GM23338 (cell line): ENCODE measurements at regions not wholly inside any gene's neighbourhood (a gene's known extent, or its start where the extent isn't known, plus 50 kb on each side); places are given as distances from the start of the nearest gene placed in this dataset.

Experiments used
- CREB1 ChIP-seq: fragments of 250-450 bp; sonication (Bioruptor Pico); IDR thresholded peaks from 2 replicates; pipeline ENCODE4 v1.5.0; 2020; ENCODE audit warnings: low read depth, mild to moderate bottlenecking, moderate library complexity
- EZH2 ChIP-seq: fragments of 200-600 bp; sonication (generic); IDR thresholded peaks from one replicate; pipeline ENCODE4 v1.8.0; 2017; ENCODE audit warnings: antibody characterized with exemption, mild to moderate bottlenecking, low read depth; ENCODE audit not compliant: unreplicated experiment
- EZH2phosphoT487 ChIP-seq: fragments of 200-600 bp; sonication (generic); IDR thresholded peaks from one replicate; pipeline ENCODE4 v1.8.1; 2018; ENCODE audit warnings: antibody characterized with exemption; ENCODE audit not compliant: unreplicated experiment
- JUNB ChIP-seq: IDR thresholded peaks from one replicate; pipeline ENCODE4 v1.6.1; 2016; ENCODE audit warnings: antibody characterized with exemption; ENCODE audit not compliant: unreplicated experiment
- NANOG ChIP-seq: IDR thresholded peaks from 2 replicates; pipeline ENCODE4 v1.6.1; 2016; ENCODE audit warnings: antibody characterized with exemption, borderline replicate concordance
- POLR2AphosphoS5 ChIP-seq: IDR thresholded peaks from 2 replicates; pipeline ENCODE4 v1.6.1; 2016; ENCODE audit warnings: antibody characterized with exemption, low read depth
- STAT1 ChIP-seq: IDR thresholded peaks from one replicate; pipeline ENCODE4 v1.6.1; 2016; ENCODE audit warnings: antibody characterized with exemption; ENCODE audit not compliant: unreplicated experiment
- ZNF114 ChIP-seq: fragments of 250-450 bp; sonication (Bioruptor Pico); IDR thresholded peaks from 2 replicates; pipeline ENCODE4 v1.5.0; 2020; ENCODE audit warnings: mild to moderate bottlenecking, moderate library complexity
- ZNF331 ChIP-seq: fragments of 250-450 bp; sonication (Bioruptor Pico); IDR thresholded peaks from 2 replicates; pipeline ENCODE4 v1.5.0; 2020; ENCODE audit warnings: low read depth, mild to moderate bottlenecking, moderate library complexity
- TF ChIP-seq, protein P1 (sequence below): IDR thresholded peaks from one replicate; pipeline ENCODE4 v1.6.1; 2018; ENCODE audit warnings: antibody characterized with exemption; ENCODE audit not compliant: unreplicated experiment
- TF ChIP-seq, protein P2 (sequence below), 2 experiments: fragments of 200-600 bp in 1 of 2; sonication (generic) in 1 of 2; conservative IDR thresholded peaks; 2 replicates each; pipeline versions ENCODE4 v1.5.1 to v1.6.1; 2016 to 2017; ENCODE audit warnings: antibody characterized with exemption in 2 of 2, low read depth in 2 of 2, mild to moderate bottlenecking in 2 of 2, moderate library complexity in 1 of 2
- TF ChIP-seq, protein P3 (sequence below): IDR thresholded peaks from 2 replicates; pipeline ENCODE4 v1.6.1; 2016; ENCODE audit warnings: antibody characterized with exemption

DNA sequence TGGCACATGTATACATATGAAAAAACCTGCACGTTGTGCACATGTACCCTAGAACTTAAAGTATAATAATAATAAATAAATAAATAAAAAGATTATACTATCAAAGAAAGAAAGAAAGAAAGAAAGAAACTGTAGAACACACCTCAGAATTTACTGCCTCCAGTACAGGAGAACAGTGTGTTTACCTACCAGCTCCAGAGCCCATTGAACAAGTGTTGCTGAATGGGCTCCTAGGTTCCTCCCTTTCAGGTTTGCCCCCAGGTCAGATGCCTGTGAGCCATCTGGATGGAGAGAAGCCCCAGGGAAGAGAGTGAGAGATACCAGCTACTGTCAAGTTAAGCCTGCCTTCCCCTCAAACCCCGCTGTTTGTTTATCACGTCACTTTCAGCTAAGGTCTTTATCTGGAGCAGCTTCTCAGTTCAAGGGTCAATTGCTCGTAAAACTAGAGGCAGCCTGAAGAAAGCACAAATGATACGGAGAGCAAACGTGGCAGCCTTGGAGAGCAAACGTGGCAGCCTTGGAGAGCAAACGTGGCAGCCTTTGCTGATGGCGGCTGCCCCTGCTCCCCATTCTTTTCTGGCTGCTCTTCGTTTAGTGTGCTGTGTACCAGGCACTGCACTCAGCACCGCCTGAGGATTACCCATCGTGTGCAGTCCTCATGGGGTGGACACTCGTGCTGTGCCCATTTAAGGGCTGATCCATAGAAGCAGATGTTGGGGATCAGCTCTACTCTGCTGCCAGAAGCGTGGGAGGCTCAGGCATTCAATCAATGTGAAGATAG, 111.7 kb downstream of the ADAMTS15 start:
- TF ChIP-seq, protein P1, sequence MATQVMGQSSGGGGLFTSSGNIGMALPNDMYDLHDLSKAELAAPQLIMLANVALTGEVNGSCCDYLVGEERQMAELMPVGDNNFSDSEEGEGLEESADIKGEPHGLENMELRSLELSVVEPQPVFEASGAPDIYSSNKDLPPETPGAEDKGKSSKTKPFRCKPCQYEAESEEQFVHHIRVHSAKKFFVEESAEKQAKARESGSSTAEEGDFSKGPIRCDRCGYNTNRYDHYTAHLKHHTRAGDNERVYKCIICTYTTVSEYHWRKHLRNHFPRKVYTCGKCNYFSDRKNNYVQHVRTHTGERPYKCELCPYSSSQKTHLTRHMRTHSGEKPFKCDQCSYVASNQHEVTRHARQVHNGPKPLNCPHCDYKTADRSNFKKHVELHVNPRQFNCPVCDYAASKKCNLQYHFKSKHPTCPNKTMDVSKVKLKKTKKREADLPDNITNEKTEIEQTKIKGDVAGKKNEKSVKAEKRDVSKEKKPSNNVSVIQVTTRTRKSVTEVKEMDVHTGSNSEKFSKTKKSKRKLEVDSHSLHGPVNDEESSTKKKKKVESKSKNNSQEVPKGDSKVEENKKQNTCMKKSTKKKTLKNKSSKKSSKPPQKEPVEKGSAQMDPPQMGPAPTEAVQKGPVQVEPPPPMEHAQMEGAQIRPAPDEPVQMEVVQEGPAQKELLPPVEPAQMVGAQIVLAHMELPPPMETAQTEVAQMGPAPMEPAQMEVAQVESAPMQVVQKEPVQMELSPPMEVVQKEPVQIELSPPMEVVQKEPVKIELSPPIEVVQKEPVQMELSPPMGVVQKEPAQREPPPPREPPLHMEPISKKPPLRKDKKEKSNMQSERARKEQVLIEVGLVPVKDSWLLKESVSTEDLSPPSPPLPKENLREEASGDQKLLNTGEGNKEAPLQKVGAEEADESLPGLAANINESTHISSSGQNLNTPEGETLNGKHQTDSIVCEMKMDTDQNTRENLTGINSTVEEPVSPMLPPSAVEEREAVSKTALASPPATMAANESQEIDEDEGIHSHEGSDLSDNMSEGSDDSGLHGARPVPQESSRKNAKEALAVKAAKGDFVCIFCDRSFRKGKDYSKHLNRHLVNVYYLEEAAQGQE, result no peak
- TF ChIP-seq POLR2AphosphoS5, result no peak
- TF ChIP-seq, protein P2, sequence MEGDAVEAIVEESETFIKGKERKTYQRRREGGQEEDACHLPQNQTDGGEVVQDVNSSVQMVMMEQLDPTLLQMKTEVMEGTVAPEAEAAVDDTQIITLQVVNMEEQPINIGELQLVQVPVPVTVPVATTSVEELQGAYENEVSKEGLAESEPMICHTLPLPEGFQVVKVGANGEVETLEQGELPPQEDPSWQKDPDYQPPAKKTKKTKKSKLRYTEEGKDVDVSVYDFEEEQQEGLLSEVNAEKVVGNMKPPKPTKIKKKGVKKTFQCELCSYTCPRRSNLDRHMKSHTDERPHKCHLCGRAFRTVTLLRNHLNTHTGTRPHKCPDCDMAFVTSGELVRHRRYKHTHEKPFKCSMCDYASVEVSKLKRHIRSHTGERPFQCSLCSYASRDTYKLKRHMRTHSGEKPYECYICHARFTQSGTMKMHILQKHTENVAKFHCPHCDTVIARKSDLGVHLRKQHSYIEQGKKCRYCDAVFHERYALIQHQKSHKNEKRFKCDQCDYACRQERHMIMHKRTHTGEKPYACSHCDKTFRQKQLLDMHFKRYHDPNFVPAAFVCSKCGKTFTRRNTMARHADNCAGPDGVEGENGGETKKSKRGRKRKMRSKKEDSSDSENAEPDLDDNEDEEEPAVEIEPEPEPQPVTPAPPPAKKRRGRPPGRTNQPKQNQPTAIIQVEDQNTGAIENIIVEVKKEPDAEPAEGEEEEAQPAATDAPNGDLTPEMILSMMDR (conservative IDR thresholded peaks at IDR 0.05; ENCODE audit: low read depth in 2 of 2), result no peak
- no peak for TF ChIP-seq EZH2phosphoT487
- TF ChIP-seq EZH2, result no peak
- no peak for TF ChIP-seq JUNB
- TF ChIP-seq STAT1, result no peak
- no peak for TF ChIP-seq ZNF331 (CRISPR knock-in tag)
- no peak for TF ChIP-seq NANOG
- TF ChIP-seq, protein P3, sequence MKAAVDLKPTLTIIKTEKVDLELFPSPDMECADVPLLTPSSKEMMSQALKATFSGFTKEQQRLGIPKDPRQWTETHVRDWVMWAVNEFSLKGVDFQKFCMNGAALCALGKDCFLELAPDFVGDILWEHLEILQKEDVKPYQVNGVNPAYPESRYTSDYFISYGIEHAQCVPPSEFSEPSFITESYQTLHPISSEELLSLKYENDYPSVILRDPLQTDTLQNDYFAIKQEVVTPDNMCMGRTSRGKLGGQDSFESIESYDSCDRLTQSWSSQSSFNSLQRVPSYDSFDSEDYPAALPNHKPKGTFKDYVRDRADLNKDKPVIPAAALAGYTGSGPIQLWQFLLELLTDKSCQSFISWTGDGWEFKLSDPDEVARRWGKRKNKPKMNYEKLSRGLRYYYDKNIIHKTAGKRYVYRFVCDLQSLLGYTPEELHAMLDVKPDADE, result no peak
- TF ChIP-seq CREB1, result no peak
- no peak for TF ChIP-seq ZNF114
